K562 (cell line): ENCODE measurements at regions not wholly inside any gene's neighbourhood (a gene's known extent, or its start where the extent isn't known, plus 50 kb on each side); places are given as distances from the start of the nearest gene placed in this dataset.

ENCODE experiments used
- ATAC-seq: fragments of 200-7000 bp; cut with Tn5 transposase; 3 replicates; pipeline ENCODE4 v1.9.1; 2020; ENCODE audit warnings: moderate library complexity
- BruUV-seq: library from RNA; stranded (reverse); fragments of 400-500 nt; replicated peaks from 2 replicates; lab custom pipeline; 2021; lab: Mats Ljungman, UMichigan
- CTCF ChIA-PET: fragments of 300-600 bp; formaldehyde crosslinking; extraction: SDS; loops from one replicate; lab custom pipeline; 2021; ENCODE audit warnings: low intra/inter-chr PET ratio; lab: Yijun Ruan, JAX
- POLR2A ChIA-PET: fragments of 300-600, 350-650 bp; sonication (Branson Sonifier 250); formaldehyde crosslinking; extraction: SDS; loops from one replicate; lab custom pipeline; 2021; ENCODE audit warnings: antibody characterized with exemption, inconsistent platforms; lab: Yijun Ruan, JAX
- DNase-seq, 4 experiments: peaks; one replicate each; pipeline versions ENCODE4 v3.0.0 to v3.0.0-alpha.2; 2011 to 2018; ENCODE audit warnings: low spot score in 3 of 4, mixed read lengths in 3 of 4; ENCODE audit errors: extremely low read depth in 1 of 4
- FAIRE-seq: peaks from 2 replicates; lab custom pipeline; 2011; peaks lifted over from hg19 to GRCh38; lab: Jason Lieb, UNC
- H2AFZ ChIP-seq: 2 replicates; pipeline ENCODE4 v1.6.0; 2011; ENCODE audit warnings: low read depth, low read length, control low read depth, inconsistent platforms
- H3K27ac ChIP-seq: fragments of 200-600 bp; 3 replicates; pipeline ENCODE4 v1.8.0; 2011; ENCODE audit warnings: low read depth, mild to moderate bottlenecking, control low read depth, inconsistent platforms, low read length, moderate library complexity, mixed read lengths; ENCODE audit errors: extremely low read depth
- H3K27me3 ChIP-seq, 2 experiments: fragments of 300-600 bp in 1 of 2; 2 replicates in 1 of 2; 3 replicates in 1 of 2; pipeline versions ENCODE4 v1.6.0 to v1.8.0; 2011; ENCODE audit warnings: inconsistent platforms in 2 of 2, low read length in 2 of 2, mild to moderate bottlenecking in 1 of 2, mixed read lengths in 1 of 2, moderate library complexity in 1 of 2; ENCODE audit not compliant: control insufficient read depth in 2 of 2, insufficient read depth in 2 of 2
- H3K36me3 ChIP-seq: fragments of 300-600 bp; 3 replicates; pipeline ENCODE4 v1.8.0; 2011; ENCODE audit warnings: mild to moderate bottlenecking, low read length, inconsistent platforms; ENCODE audit not compliant: control insufficient read depth, insufficient read depth
- H3K4me1 ChIP-seq, 2 experiments: fragments of 200-600 bp in 1 of 2; replicated peaks in 1 of 2; 2 replicates in 1 of 2; 3 replicates in 1 of 2; pipeline versions ENCODE4 v1.5.1 to v1.8.0; 2011; ENCODE audit warnings: inconsistent platforms in 2 of 2, low read length in 2 of 2, mild to moderate bottlenecking in 1 of 2, mixed read lengths in 1 of 2, moderate library complexity in 1 of 2; ENCODE audit not compliant: control insufficient read depth in 2 of 2, insufficient read depth in 2 of 2
- H3K4me2 ChIP-seq: 2 replicates; pipeline ENCODE4 v1.6.1; 2011; ENCODE audit warnings: low read length, control low read depth, inconsistent platforms, mixed read lengths; ENCODE audit not compliant: insufficient read depth
- H3K4me3 ChIP-seq: fragments of 200-600 bp; sonication (generic), shearing (Covaris generic); 2 replicates; pipeline ENCODE4 v1.5.1; 2016; ENCODE audit warnings: control low read depth, inconsistent platforms
- H3K79me2 ChIP-seq: fragments of 200-600 bp; 3 replicates; pipeline ENCODE4 v1.8.0; 2011; ENCODE audit warnings: low read length, inconsistent platforms; ENCODE audit not compliant: control insufficient read depth, insufficient read depth
- H3K9ac ChIP-seq, 2 experiments: 2 replicates each; pipeline versions ENCODE4 v1.6.0 to v1.6.1; 2011; ENCODE audit warnings: low read depth in 2 of 2, low read length in 2 of 2, control low read depth in 1 of 2, inconsistent platforms in 1 of 2, mild to moderate bottlenecking in 1 of 2, mixed read lengths in 1 of 2; ENCODE audit not compliant: insufficient read depth in 1 of 2
- H3K9me1 ChIP-seq: one replicate; pipeline ENCODE4 v1.6.0; 2011; ENCODE audit warnings: inconsistent platforms, mild to moderate bottlenecking, low read length, moderate library complexity; ENCODE audit not compliant: control insufficient read depth, insufficient read depth
- H3K9me3 ChIP-seq: replicated peaks from 2 replicates; pipeline ENCODE4 v1.5.1; 2011; ENCODE audit warnings: low read depth, low read length, inconsistent platforms; ENCODE audit not compliant: control insufficient read depth, insufficient read depth
- H4K20me1 ChIP-seq: replicated peaks from 2 replicates; pipeline ENCODE4 v1.6.1; 2011; ENCODE audit warnings: low read length, inconsistent platforms, mixed read lengths; ENCODE audit not compliant: control insufficient read depth, insufficient read depth
- ATF7 ChIP-seq: fragments of 450-650 bp; IDR thresholded peaks from 2 replicates; pipeline ENCODE4 v1.7.1; 2014; ENCODE audit warnings: mild to moderate bottlenecking, moderate library complexity
- EZH2 ChIP-seq: IDR thresholded peaks from 2 replicates; pipeline ENCODE4 v1.6.1; 2012; ENCODE audit warnings: low read depth, mild to moderate bottlenecking, inconsistent platforms, low read length, borderline replicate concordance
- GABPB1 ChIP-seq: sonication (generic); formaldehyde crosslinking; IDR thresholded peaks from 2 replicates; pipeline ENCODE4 v1.8.0; 2022; ENCODE audit warnings: mild to moderate bottlenecking, missing genetic modification reagents
- PKNOX1 ChIP-seq: fragments of 450-650 bp; IDR thresholded peaks from 2 replicates; pipeline ENCODE4 v1.6.1; 2016
- POLR2G ChIP-seq: fragments of 200-400 bp; formaldehyde crosslinking; IDR thresholded peaks from 2 replicates; pipeline ENCODE4 v1.6.1; 2017; ENCODE audit warnings: low read depth, mild to moderate bottlenecking, antibody characterized with exemption, low read length, moderate library complexity
- POLR3A ChIP-seq: IDR thresholded peaks from 2 replicates; pipeline ENCODE4 v1.6.1; 2011; ENCODE audit warnings: borderline replicate concordance, mild to moderate bottlenecking, moderate library complexity; ENCODE audit not compliant: insufficient read length, insufficient read depth; ENCODE audit errors: extremely low read depth
- U2AF1 ChIP-seq: fragments of 200-400 bp; formaldehyde crosslinking; optimal IDR thresholded peaks from 2 replicates; pipeline ENCODE3; 2017; ENCODE audit warnings: mild to moderate bottlenecking, low read depth, low read length, moderate library complexity
- ZKSCAN3 ChIP-seq: fragments of 250-450 bp; sonication (Bioruptor Pico); IDR thresholded peaks from 2 replicates; pipeline ENCODE4 v1.4.0; 2020
- WGBS: fragments of 100-300 bp; shearing (Covaris generic); methylation state at CpG from one replicate; pipeline ENCODE4 v1.1.6; 2016; ENCODE audit warnings: low coverage, mixed read lengths; ENCODE audit not compliant: insufficient coverage; ENCODE audit errors: missing lambda C conversion rate; 5-methylcytosine and 5-hydroxymethylcytosine counted together
- in situ Hi-C: fragments of 300-500 bp; cut with MboI; formaldehyde crosslinking; loops from 4 replicates; pipeline ENCODE4 v1.15.0; 2018; ENCODE audit warnings: inconsistent platforms, mixed read lengths
- intact Hi-C: fragments of 100-400 bp; cut with micrococcal nuclease; formaldehyde crosslinking; loops from 2 replicates; pipeline ENCODE4 v1.14.2; 2022

GRCh38 chr12:87670448-87670847 lies 358.8 kb downstream of the C12orf50 start:
- H3K27me3 ChIP-seq: no peaks in the 10 kb centered on the region
- no peak for ATAC-seq
- TF ChIP-seq ZKSCAN3 (CRISPR knock-in tag) (no peak), PKNOX1 (peak; percentile 34; the same call in 1 of the 2 replicates), ATF7 (no peak), U2AF1 (no peak), GABPB1 (no peak), POLR3A (no peak)
- TF ChIP-seq, all 486 proteins: peak for 1
- Histone ChIP-seq H4K20me1 (no peaks in the 10 kb centered on the region), H3K4me3 (no peak overlapping the region), H3K9me3 (no peaks in the 10 kb centered on the region), H3K36me3 (no peaks in the 10 kb centered on the region), H3K4me1 (no peaks in the 10 kb centered on the region), H3K9me1 (no peaks in the 10 kb centered on the region), H3K27ac (no peak overlapping the region), H3K4me2 (no peak overlapping the region), H3K9ac (no peak overlapping the region), H3K79me2 (no peaks in the 10 kb centered on the region), H2AFZ (no peak overlapping the region)
- no peak for FAIRE-seq
- peak in 1 of 4 experiments; percentile 2 for DNase-seq
- WGBS: under 1% methylated on average over 7 of the region's 7 CpGs
- intact Hi-C loops (no loop called here), in situ Hi-C loops (no loop called here)
- ChIA-PET POLR2A (no interaction called here), CTCF (no interaction called here)
- BruUV-seq: no TSS peak

- H4K20me1 ChIP-seq: no peaks in the 10 kb centered on the region
- no TSS peak for BruUV-seq
- TF ChIP-seq POLR2G (no peak), EZH2 (no peak)
- H3K27me3 ChIP-seq: no peaks in the 10 kb centered on the region
- H3K9me3 ChIP-seq: no peaks in the 10 kb centered on the region
- H3K4me2 ChIP-seq: no peak overlapping the region
- POLR2A ChIA-PET: no interaction called here
- intact Hi-C loops (no loop called here), in situ Hi-C loops (no loop called here)
- H3K4me1 ChIP-seq: no peaks in the 10 kb centered on the region
- no peak overlapping the region for H3K27ac ChIP-seq
- 0% methylated on average over 2 of the region's 2 CpGs for WGBS
- no peaks in the 10 kb centered on the region for H3K79me2 ChIP-seq
- H3K36me3 ChIP-seq: no peaks in the 10 kb centered on the region
- H3K4me3 ChIP-seq: no peak overlapping the region
- H3K9ac ChIP-seq: no peak overlapping the region
- FAIRE-seq (no peak), ATAC-seq (no peak), DNase-seq (no peak)
- CTCF ChIA-PET: no interaction called here
- H2AFZ ChIP-seq: no peak overlapping the region
- H3K9me1 ChIP-seq: no peaks in the 10 kb centered on the region
Observed at GRCh38 chr12:87667378-87667777, 361.8 kb downstream of the C12orf50 start.
